DMS79 treated with DMSO at 0.1 percent for 48 hours (cell line): ENCODE measurements at regions not wholly inside any gene's neighbourhood (a gene's known extent, or its start where the extent isn't known, plus 50 kb on each side); places are given as distances from the start of the nearest gene placed in this dataset.
A peak's percentile ranks its signal among the peaks of the same experiment; 100 is the strongest.
"Not testable (repeated sequence)": the region's sequence is repeated elsewhere in the genome, so short reads cannot be mapped to it uniquely, and the experiment has no call there.

Source experiments
- DNase-seq: peaks from one replicate; lab custom pipeline; 2025; lab: John Stamatoyannopoulos, UW

- DNase-seq: no peak
Measured at GRCh38 chr9:134561427-134562145, 80.0 kb upstream of the COL5A1 start.

GRCh38 chr9:134562146-134562849 lies 79.3 kb upstream of the COL5A1 start:
- no peak for DNase-seq

- no peak for DNase-seq
Measured at GRCh38 chr9:134563397-134563796, 78.2 kb upstream of the COL5A1 start.

- no peak for DNase-seq
Measured at GRCh38 chr9:134564431-134565170, 77.0 kb upstream of the COL5A1 start.

- DNase-seq: no peak
Measured at GRCh38 chr9:134565316-134565915, 76.2 kb upstream of the COL5A1 start.

- DNase-seq: no peak
Measured at GRCh38 chr9:134566196-134566847, 75.3 kb upstream of the COL5A1 start.

DNA sequence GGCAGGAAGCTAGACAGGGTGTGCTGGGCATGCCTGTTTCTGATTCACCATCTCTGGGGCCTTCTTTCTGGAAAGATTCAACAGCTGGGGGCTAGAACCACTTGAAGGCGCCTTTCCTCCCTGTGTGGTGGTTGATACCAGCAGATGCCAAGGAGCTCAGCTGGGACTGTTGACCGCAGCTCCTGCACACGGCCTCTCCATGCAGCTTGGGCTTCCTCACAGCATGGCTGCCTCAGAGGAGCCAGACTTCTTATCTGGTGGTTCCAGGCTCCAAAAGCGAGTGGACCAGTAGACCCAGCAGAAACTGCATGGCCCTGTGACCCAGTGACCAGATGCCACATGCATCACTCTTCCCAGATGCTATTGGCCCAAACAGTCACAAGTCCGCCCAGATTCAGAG lies 74.7 kb upstream of the COL5A1 start:
- DNase-seq: no peak

DNA sequence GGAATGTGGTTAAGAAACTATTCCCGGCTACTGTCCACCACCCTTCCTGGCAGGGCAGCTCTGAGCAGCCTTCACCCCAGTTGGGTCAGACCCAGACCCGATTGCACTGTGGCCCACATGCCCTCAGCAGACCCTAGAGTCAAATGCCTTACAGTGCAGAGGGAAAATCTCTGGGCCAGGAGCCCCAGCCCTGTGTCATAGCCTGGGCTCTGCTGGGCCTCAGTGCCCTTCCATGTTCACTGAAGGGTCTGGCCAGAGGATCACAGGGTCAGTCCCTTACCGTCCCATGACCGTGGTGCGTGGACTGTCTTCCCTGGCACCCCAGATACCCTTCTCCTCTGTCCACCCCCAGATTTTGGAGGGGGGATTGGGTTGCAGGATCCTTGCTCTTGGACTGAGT lies 73.5 kb upstream of the COL5A1 start:
- DNase-seq: no peak

- no peak for DNase-seq
Measured at GRCh38 chr9:134568811-134569210, 72.8 kb upstream of the COL5A1 start.

DNA sequence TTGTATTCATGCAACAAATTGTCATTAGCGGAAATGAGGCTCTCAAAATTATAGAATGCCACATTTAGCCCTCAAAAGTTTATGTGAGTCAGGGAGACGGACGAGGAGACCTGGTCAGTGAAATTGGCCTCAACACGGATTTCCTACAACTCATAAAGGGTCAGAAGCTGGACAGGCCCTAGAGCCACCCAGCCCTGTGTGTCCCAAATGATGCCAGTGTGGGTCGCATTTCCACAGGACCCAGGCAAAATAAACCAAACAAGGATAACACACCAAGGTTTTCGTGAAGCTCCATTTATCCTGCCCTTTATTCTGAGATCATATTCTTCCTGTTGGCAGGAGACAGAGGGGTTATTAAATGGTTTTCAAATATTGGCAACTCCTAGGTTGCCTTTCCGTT lies 72.0 kb upstream of the COL5A1 start:
- DNase-seq: no peak

DNA sequence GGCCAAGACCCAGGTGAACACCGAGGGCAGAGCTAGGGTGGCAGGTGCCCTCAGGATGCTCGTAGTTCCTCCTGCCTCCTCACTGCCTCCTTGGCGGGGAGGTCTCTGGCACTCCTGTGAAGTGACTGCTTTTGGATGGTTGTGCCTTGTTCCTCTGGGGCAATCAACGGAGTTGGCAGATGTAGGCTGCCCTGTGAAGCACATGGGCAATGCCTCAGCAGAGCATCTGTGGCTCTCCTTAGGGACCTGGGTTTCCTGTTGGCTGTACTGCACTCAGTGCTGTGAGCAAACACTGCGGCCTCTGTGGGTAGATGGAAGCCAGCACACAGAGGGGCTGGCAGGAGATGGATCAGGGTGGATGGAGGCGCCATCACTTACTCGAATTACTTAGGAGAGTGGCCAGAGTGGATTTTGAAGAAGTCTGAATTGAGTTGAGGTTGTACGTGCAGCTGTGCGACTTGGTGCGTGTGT lies 71.4 kb upstream of the COL5A1 start:
- DNase-seq: peak; percentile 91

GRCh38 chr9:134570711-134571325 lies 70.8 kb upstream of the COL5A1 start:
- DNase-seq: peak; percentile 89

DNA sequence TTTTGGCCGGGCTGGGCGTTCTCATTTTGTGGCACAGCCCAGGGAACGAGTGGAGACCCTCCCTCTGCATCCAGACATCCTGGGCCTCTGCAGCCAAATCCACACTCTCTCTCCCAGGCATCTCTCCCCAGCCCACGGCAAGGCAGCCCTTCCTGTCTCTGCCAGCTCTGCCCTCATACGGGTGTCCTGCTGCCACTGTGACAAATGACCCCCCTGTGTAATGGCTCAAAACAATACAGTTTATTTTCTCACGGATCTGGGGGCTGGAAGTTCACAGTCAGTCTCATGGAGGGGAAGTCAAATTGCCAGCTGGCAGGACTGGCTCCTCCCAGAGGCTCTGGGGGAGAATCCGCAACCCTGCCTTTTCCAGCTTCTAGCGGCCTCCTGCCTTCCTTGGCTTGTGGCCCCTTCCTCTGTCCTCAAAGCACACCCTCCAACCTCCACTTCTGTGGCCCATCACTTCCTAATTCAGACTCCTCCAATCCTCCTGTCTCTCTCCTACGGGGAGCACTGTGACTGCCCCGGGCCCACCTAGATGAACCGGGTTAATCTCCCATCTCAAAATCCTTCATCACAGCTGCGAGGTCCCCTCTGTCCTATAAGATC lies 70.2 kb upstream of the COL5A1 start:
- peak; percentile 12 for DNase-seq

DNA sequence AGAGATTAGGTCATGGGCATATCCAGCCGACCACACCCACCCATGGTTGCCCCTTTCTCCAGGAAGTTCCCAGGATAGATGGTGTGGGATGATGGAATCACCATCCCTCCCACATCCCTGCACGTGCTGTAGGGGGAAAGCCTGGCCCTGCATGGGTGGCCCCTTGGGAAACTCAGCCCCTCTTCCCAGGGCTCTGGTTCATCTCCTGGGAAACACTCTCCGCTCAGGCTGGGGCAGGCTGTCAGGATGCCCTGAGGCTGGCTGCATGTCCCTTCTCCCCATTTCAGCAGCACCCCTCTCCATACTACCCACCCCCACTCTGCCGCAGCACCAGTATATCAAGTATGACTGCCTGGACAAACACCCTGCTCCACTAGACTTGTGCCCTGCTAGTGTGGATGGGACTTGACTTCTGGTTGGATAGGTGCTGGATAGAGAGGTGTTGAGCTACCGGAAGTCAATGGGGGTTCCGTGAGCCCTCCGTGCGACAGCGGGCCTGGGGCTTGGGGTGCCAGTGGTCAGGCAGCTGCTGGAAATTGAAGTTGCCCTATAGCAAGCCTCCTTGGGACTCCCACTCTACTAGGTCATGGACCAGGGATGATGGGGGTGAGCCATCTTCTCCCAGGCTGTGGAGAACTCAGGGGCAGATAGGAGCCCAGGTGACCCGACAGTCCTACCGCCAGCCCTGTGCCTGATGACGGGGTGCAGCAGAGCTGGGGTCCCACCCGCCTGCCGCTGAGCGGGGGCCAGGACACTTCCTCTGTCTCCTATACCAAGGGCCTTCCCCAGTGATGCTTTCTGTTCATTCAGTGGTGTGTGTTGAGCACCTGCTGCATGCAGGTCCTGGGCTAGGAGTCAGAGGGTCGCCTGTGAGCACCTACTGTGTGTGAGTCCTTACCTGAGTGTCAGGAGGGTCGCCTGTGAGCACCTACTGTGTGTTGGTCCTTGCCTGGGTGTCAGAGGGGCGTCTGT lies 69.4 kb upstream of the COL5A1 start:
- DNase-seq: no peak

GRCh38 chr9:134574686-134575085 lies 66.9 kb upstream of the COL5A1 start:
- DNase-seq: not testable (repeated sequence)

GRCh38 chr9:134575103-134575900 lies 66.3 kb upstream of the COL5A1 start:
- no peak for DNase-seq

DNA sequence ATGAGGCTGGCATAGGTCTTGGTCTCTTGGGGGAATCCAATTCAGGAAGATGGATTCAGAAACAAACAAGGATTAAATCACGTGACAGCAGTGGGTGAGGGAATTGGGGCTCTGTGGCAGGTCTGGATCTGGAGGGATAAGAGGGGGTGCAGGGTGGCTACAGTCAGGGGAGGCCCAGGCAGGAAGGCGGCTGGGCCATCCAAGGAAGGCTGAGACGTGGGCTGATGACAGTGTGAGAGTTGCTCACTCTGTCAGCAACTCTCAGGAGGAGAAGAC lies 65.8 kb upstream of the COL5A1 start:
- DNase-seq: no peak

GRCh38 chr9:134585021-134585561 lies 56.5 kb upstream of the COL5A1 start:
- DNase-seq: no peak
